KG1 (cell line): ENCODE measurements at regions not wholly inside any gene's neighbourhood (a gene's known extent, or its start where the extent isn't known, plus 50 kb on each side); places are given as distances from the start of the nearest gene placed in this dataset.
"Not testable (repeated sequence)": the region's sequence is repeated elsewhere in the genome, so short reads cannot be mapped to it uniquely, and the experiment has no call there.

Experiments used
- DNase-seq: peaks from one replicate; lab custom pipeline; 2025; lab: John Stamatoyannopoulos, UW

GRCh38 chr11:29161191-29161590 lies 855.6 kb downstream of the KCNA4 start:
- no peak for DNase-seq

- peak; percentile 13 for DNase-seq
These were observed 857.0 kb downstream of the KCNA4 start for GRCh38 chr11:29159552-29160465.

GRCh38 chr11:29153078-29153477 lies 863.8 kb downstream of the KCNA4 start:
- no peak for DNase-seq

- not testable (repeated sequence) for DNase-seq
These were observed 874.3 kb downstream of the KCNA4 start for GRCh38 chr11:29142573-29142972.

GRCh38 chr11:29135504-29135903 lies 881.3 kb downstream of the KCNA4 start:
- no peak for DNase-seq

- no peak for DNase-seq
These were observed 885.8 kb downstream of the KCNA4 start for GRCh38 chr11:29131055-29131454.

- DNase-seq = no peak
These were observed 887.0 kb downstream of the KCNA4 start for GRCh38 chr11:29129844-29130243.

GRCh38 chr11:29127461-29127860 lies 889.4 kb downstream of the KCNA4 start:
- no peak for DNase-seq

- DNase-seq = no peak
These were observed 891.2 kb downstream of the KCNA4 start for GRCh38 chr11:29125606-29126005.

- DNase-seq = no peak
These were observed 892.4 kb downstream of the KCNA4 start for GRCh38 chr11:29124470-29124869.

GRCh38 chr11:29119707-29120618 lies 896.9 kb downstream of the KCNA4 start:
- DNase-seq = no peak

- no peak for DNase-seq
These were observed 897.7 kb downstream of the KCNA4 start for GRCh38 chr11:29119116-29119515.

GRCh38 chr11:29100967-29101366 lies 915.9 kb downstream of the KCNA4 start:
- no peak for DNase-seq

GRCh38 chr11:29095821-29096220 lies 921.0 kb downstream of the KCNA4 start:
- DNase-seq = no peak

- no peak for DNase-seq
These were observed 923.3 kb downstream of the KCNA4 start for GRCh38 chr11:29093416-29094120.

GRCh38 chr11:29087200-29087812 lies 929.5 kb downstream of the KCNA4 start:
- DNase-seq = no peak

GRCh38 chr11:29075726-29076125 lies 941.1 kb downstream of the KCNA4 start:
- DNase-seq = no peak

GRCh38 chr11:29063630-29064361 lies 953.0 kb downstream of the KCNA4 start:
- DNase-seq = no peak

GRCh38 chr11:29061452-29061851 lies 953.3 kb downstream of the METTL15 start:
- no peak for DNase-seq

- not testable (repeated sequence) for DNase-seq
These were observed 948.3 kb downstream of the METTL15 start for GRCh38 chr11:29056487-29056886.

GRCh38 chr11:29051935-29052334 lies 943.7 kb downstream of the METTL15 start:
- no peak for DNase-seq
